GM11168 (cell line): ENCODE measurements at regions not wholly inside any gene's neighbourhood (a gene's known extent, or its start where the extent isn't known, plus 50 kb on each side); places are given as distances from the start of the nearest gene placed in this dataset.

ENCODE experiments used
- in situ Hi-C: fragments of 300-500 bp; cut with MboI; formaldehyde crosslinking; loops from one replicate; pipeline ENCODE4 v1.12.0; 2022; ENCODE audit warnings: low sequenced_read_pairs; ENCODE audit not compliant: unreplicated experiment

DNA sequence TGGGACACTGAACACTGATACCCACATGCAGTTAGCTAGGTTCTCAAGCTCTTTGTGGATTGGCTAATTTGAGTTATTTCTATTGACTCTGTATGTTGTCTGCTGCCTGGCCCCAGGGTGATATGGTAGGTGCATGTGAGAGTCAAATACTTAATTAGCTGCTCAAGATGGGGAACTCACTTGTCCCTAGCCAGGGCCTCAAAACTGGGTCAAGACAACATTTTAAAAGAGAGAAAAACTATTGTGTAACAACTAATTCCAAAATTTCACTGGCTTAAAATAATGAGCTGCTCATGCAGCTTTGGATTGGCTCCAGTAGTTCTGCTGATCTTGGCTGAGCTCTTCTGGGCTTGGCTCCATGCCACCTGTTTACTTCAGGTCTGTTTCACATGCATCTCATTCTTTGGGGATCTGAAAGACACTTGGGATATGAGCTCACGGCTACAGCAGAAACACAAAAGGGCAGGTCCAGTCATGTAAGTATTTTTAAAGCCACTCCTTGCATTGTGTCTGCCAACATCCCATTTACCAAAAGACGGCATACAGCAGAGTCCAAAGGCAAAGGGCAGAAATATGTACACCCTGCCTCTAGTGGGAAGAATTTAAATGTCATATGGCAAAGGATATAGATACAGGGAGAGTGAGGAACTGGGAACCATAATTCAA, 716.8 kb downstream of the SUCLG1 start:
- in situ Hi-C loops, result no loop called here

DNA sequence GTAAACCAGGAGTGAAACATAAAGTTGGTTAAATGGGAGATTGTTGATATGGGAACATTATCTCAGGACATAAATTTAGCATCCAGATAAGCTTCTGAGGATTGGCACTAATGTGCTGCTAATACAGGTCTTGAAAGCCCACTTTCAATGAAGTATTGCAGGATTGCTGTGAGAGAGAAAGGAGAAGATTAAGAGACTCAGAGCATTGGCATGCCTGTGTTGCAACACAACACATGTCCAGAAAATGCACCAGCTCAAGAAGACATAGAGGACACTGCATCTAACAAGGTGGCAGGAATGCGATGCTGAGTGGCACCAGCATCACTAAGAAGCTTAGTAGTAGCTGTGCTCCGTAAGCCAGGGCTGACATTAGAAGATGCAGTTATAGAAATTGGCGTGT, 728.9 kb downstream of the SUCLG1 start:
- in situ Hi-C loops, result no loop called here

DNA sequence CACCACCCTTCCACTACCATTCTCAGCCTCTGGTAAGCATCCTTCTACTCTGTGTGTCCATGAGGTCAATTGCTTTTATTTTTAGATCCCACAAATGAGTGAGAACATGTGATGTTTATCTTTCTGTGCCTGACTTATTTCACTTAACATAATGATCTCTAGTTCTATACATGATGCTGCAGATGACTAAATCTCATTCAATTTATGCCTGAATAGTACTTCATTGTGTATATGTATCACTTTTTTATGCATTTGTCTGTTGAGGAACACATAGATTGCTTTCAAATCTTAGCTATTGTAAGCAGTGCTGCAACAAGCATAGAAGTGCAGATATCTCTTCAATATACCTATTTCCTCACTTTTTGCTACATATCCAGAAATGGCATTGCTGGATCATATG, 733.3 kb downstream of the SUCLG1 start:
- in situ Hi-C loops, result no loop called here

DNA sequence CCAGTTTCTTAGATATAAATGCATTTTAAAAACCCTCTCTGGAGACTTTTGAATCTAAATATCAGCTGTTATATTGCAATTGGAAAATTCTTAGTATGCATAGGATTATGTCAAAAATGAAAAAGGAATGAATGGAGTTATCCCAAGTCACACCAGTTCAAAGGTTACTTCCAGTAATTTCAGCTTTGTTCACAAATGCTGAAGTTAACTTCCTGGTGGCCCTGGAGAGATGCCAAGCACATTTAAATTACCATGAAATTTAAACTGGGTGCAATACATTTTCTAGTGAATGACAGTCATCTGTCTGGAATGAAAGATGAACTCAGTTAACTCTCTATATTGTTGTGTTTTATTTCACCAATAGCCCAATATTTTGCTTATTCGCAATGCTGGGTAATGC, 753.9 kb downstream of the SUCLG1 start:
- in situ Hi-C loops, result no loop called here

- in situ Hi-C loops, result no loop called here
Observed at GRCh38 chr2:83703598-83703997, 755.5 kb downstream of the SUCLG1 start.

DNA sequence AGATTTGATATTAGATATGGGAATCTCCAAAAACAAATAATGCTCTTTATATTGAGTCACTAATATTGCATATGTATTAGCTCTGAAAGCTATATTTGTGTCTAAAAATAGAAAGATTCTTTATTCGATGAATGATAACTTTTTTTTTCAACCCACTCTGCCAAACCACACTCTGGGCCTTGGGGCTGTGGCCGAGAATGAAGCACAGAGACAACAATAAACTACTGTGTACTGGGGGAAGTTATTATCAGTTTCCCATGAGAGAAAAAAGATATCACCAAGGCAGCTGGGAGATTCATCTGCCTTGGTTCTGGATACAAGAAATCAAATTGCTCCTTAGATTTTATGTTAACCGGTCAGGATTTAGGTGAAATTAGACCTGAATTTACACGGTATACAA, 762.2 kb downstream of the SUCLG1 start:
- in situ Hi-C loops, result no loop called here

DNA sequence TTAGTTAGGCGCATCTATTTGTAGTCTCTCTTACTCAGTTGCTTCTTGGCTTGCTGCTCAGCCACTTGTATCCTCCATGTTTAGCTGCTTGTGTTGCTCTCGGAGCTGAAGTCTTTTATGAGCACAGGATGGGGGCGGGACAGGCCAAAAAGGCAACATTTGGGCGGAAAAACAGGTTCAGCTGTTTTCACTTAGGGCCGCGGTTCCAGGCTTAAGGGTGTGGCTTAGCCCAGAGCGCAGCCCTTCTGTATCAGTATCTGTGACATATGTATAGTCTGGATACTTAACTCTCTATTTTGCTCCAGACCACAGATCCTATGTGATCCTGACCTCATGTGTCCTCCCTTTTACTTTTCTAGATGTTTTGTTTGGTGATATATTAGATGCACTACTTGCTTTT, 763.5 kb downstream of the SUCLG1 start:
- in situ Hi-C loops, result no loop called here

- in situ Hi-C loops, result no loop called here
Observed at GRCh38 chr2:83695037-83695436, 764.0 kb downstream of the SUCLG1 start.

GRCh38 chr2:83689402-83689801, 769.7 kb downstream of the SUCLG1 start:
- in situ Hi-C loops, result no loop called here

DNA sequence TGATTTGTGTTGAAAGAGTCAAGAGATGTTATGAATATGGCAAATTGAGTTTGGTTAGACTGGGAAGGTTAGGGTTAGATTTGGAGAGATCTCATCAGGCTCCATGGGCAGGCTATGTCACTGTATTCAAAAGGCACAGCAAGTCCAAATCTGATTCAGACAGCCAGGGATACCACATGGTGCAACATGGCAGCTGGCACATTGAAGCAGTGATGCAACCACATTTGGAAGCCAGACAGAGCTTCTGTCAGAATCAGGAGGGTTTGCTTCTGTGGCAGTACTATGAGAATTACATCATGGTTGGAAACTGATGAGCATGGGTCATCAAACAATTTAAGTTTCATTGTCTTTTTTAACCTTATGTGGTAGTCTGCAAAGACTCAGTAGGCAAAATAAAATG, 772.2 kb downstream of the SUCLG1 start:
- in situ Hi-C loops, result no loop called here

- in situ Hi-C loops, result no loop called here
Observed at GRCh38 chr2:83674050-83674449, 785.0 kb downstream of the SUCLG1 start.

DNA sequence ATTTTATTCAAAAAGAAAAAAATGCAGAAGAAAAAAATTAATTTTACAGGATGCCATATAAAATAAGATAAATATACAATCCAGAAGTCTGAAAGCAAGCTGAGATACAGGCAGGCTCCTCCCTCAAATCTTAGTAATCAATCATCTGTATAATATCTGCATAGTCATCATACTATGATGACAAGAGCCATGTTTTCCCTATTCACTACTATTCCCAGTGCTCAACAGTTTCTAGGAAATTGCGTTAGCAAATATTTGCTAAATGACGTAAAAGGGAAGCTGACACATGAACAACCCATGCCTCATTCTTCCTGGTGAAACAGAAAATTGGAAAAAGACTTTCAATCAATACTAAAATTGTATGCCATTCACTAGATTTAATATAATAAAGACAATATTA, 793.2 kb downstream of the SUCLG1 start:
- in situ Hi-C loops, result no loop called here

GRCh38 chr2:83665154-83665553, 793.9 kb downstream of the SUCLG1 start:
- in situ Hi-C loops, result no loop called here

GRCh38 chr2:83661711-83662110, 797.4 kb downstream of the SUCLG1 start:
- in situ Hi-C loops, result no loop called here

- in situ Hi-C loops, result no loop called here
Observed at GRCh38 chr2:83654091-83654611, 804.9 kb downstream of the SUCLG1 start.

- in situ Hi-C loops, result no loop called here
Observed at GRCh38 chr2:83650898-83651297, 808.2 kb downstream of the SUCLG1 start.

GRCh38 chr2:83650161-83650560, 808.9 kb downstream of the SUCLG1 start:
- in situ Hi-C loops, result no loop called here

- in situ Hi-C loops, result no loop called here
Observed at GRCh38 chr2:83640506-83640905, 818.6 kb downstream of the SUCLG1 start.

DNA sequence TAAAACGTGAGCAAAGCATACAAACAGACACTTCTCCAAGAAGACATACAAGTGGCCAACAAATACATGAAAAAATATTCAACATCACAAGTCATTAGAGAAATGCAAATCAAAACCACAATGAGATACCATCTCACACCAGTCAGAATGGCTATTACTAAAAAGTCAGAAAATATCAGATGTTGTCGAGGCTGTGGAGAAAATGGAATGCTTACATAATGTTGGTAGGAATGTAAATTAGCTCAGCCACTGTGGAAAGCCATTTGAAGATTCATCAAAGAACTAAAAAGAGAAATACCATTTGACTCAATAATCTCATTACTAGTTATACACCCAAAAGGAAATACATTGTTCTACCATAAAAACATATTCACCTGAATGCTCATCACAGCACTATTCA, 825.7 kb downstream of the SUCLG1 start:
- in situ Hi-C loops, result no loop called here

- in situ Hi-C loops, result no loop called here
Observed at GRCh38 chr2:83630351-83630750, 828.7 kb downstream of the SUCLG1 start.

GRCh38 chr2:83615511-83615910, 843.6 kb downstream of the SUCLG1 start:
- in situ Hi-C loops, result no loop called here

- in situ Hi-C loops, result no loop called here
Observed at GRCh38 chr2:83613178-83613577, 845.9 kb downstream of the SUCLG1 start.
